PC-9 (cell line): ENCODE measurements at regions not wholly inside any gene's neighbourhood (a gene's known extent, or its start where the extent isn't known, plus 50 kb on each side); places are given as distances from the start of the nearest gene placed in this dataset.

Experiments
- CTCF ChIP-seq: fragments of 200-600 bp; sonication (generic); conservative IDR thresholded peaks from 2 replicates; pipeline ENCODE4 v1.6.1; 2017; ENCODE audit warnings: mixed run types, antibody characterized with exemption, mild to moderate bottlenecking, moderate library complexity
- EZH2 ChIP-seq: fragments of 200-600 bp; sonication (generic); IDR thresholded peaks from 2 replicates; pipeline ENCODE4 v1.8.0; 2017; ENCODE audit warnings: antibody characterized with exemption, low read depth

DNA sequence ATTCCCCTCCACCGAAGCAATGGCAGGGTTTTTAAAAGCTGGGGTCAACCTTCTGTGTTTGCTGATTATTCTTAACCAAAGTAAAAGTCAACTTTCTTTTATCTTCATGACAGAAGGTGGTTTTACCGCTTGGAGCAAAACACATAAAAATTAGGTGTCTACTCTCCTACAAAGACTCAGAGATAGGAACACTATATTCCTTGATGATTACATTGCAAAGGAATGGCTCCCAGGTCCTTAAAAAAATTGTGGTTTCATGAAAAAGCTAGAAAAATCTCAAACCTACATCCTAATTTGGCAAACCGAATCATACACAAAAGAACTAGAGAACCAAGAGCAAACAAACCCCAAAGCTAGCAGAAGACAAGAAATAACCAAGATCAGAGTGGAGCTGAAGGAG is 760.4 kb upstream of the PCDH20 start:
- no peak for TF ChIP-seq CTCF
- no peak for TF ChIP-seq EZH2
